ENCODE measurements at regions not wholly inside any gene's neighbourhood (a gene's known extent, or its start where the extent isn't known, plus 50 kb on each side); places are given as distances from the start of the nearest gene placed in this dataset.
"Not testable (repeated sequence)": the region's sequence is repeated elsewhere in the genome, so short reads cannot be mapped to it uniquely, and the experiment has no call there.

GRCh38 chr3:107909583-107909982, 181.2 kb downstream of the CD47 start:
- not testable (repeated sequence) for TF ChIP-seq CTCF, POLR2A (IDR thresholded peaks at IDR 0.05)

Measured in lower leg skin (tissue), 3 donors.